Body of pancreas (tissue), 4 donors: ENCODE measurements at regions not wholly inside any gene's neighbourhood (a gene's known extent, or its start where the extent isn't known, plus 50 kb on each side); places are given as distances from the start of the nearest gene placed in this dataset.

ENCODE experiments used
- ATAC-seq: fragments of 150-250 bp; one replicate; pipeline ENCODE4 v1.9.1; 2016
- DNase-seq, 4 donors: peaks; one replicate each; pipeline ENCODE4 v3.0.0-alpha.2; 2019
- H3K27ac ChIP-seq, 4 donors: fragments of 200-600 bp; sonication (generic); 1 replicate in 3 of 4; 2 replicates in 1 of 4; pipeline versions ENCODE4 v1.5.1 to v1.6.1; 2016 to 2019; ENCODE audit warnings: mild to moderate bottlenecking in 1 of 4, mixed read lengths in 1 of 4, moderate library complexity in 1 of 4
- H3K27me3 ChIP-seq, 2 donors: fragments of 200-600 bp; sonication (generic); one replicate each; pipeline ENCODE4 v1.6.0; 2016; ENCODE audit warnings: mild to moderate bottlenecking in 1 of 2
- H3K36me3 ChIP-seq, 2 donors: fragments of 200-600 bp; sonication (generic); replicated peaks in 1 of 2; 2 replicates each; pipeline ENCODE4 v1.5.1; 2016; ENCODE audit warnings: low read depth in 2 of 2; ENCODE audit not compliant: insufficient read depth in 1 of 2
- H3K4me1 ChIP-seq: fragments of 200-600 bp; sonication (generic); one replicate; pipeline ENCODE4 v1.6.0; 2016
- H3K4me3 ChIP-seq, 2 donors: fragments of 200-600 bp; sonication (generic); 1 replicate in 1 of 2; 2 replicates in 1 of 2; pipeline ENCODE4 v1.5.1; 2016 to 2019
- H3K9me3 ChIP-seq, 3 donors: fragments of 200-600 bp; sonication (generic); 1 replicate in 2 of 3; 2 replicates in 1 of 3; pipeline ENCODE4 v1.5.1; 2016
- POLR2A ChIP-seq, 3 donors: fragments of 450-650 bp; IDR thresholded peaks; one replicate each; pipeline ENCODE4 v1.6.1; 2016; ENCODE audit warnings: antibody characterized with exemption in 3 of 3, mild to moderate bottlenecking in 2 of 3
- WGBS, 2 donors: methylation state at CpG; one replicate each; pipeline ENCODE4 v1.1.5; 2017; 5-methylcytosine and 5-hydroxymethylcytosine counted together
- intact Hi-C: fragments of 100-400 bp; cut with DNase I; formaldehyde crosslinking; loops from one replicate; pipeline ENCODE4 v1.15.1; 2023
- TF ChIP-seq, protein P1 (sequence below), 7 experiments: fragments of 450-650 bp in 4 of 7; fragments of 200-600 bp in 3 of 7; sonication (generic) in 3 of 7; IDR thresholded peaks; one replicate each; pipeline ENCODE4 v1.5.1; 2016 to 2019; ENCODE audit warnings: antibody characterized with exemption in 7 of 7

DNA sequence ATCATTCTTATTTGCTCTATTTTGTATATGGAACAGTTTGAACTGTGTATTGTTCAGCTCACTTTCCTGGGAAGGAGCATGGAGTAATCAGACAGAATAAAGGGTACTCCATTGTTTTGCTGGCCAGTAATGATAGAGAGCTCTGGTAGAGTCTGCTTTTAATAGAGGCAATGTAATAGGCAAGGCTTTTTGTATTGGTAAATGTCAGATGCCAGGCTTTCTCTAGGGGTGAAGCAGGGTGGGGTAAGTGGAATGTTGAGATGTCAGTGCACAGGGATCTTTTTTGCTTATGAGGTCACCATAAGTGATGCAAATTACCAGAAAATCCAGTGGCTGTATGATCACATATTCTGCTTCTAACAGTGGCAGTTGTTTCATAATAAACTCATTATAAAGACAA is 1088.3 kb upstream of the SORCS1 start:
- no peak for DNase-seq
- no peak for ATAC-seq
- intact Hi-C loops = no loop called here
- no peak overlapping the region for H3K27ac ChIP-seq
- H3K4me3 ChIP-seq = no peak overlapping the region
- no peaks in the 10 kb centered on the region for H3K4me1 ChIP-seq
- no peaks in the 10 kb centered on the region for H3K36me3 ChIP-seq
- no peaks in the 10 kb centered on the region for H3K27me3 ChIP-seq
- TF ChIP-seq, protein P1, sequence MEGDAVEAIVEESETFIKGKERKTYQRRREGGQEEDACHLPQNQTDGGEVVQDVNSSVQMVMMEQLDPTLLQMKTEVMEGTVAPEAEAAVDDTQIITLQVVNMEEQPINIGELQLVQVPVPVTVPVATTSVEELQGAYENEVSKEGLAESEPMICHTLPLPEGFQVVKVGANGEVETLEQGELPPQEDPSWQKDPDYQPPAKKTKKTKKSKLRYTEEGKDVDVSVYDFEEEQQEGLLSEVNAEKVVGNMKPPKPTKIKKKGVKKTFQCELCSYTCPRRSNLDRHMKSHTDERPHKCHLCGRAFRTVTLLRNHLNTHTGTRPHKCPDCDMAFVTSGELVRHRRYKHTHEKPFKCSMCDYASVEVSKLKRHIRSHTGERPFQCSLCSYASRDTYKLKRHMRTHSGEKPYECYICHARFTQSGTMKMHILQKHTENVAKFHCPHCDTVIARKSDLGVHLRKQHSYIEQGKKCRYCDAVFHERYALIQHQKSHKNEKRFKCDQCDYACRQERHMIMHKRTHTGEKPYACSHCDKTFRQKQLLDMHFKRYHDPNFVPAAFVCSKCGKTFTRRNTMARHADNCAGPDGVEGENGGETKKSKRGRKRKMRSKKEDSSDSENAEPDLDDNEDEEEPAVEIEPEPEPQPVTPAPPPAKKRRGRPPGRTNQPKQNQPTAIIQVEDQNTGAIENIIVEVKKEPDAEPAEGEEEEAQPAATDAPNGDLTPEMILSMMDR (IDR thresholded peaks at IDR 0.05) = no peak
- TF ChIP-seq POLR2A (IDR thresholded peaks at IDR 0.05) = no peak
- peaks cover 0 to 4% (median 0%) of the 10 kb centered on the region in 3 donors for H3K9me3 ChIP-seq

DNA sequence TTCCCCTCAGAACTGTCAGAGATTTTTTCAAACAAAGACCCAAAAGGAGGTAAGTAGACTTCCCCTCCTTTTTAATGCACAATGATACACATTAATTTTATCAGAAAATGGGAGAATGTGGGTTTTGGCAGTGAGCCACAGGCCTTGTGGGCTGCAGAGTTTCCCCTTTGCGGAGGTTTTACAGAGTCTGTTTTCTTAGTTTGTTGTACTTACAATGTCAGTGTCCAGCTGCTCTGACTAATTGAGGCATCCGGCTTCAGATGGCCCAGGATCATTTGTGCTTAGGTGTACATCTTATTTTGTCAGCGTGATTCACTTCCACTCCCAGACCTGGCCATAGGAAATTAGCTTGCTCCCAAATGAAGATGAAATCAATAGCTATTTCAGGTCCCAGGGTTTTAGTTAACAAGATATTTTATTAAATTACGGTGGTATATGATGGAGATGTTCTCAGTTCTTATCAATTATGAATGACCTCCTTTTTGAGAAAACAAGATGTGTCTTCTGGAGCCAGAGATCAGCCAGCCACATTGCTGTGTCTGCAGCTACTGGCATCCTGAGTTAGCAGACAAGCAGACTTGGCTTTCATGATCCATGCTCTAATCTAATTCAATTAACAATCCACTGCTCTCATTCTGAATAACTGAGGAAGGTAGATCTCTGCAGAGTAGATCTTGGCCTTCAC is 1086.6 kb upstream of the SORCS1 start:
- no peak for DNase-seq
- WGBS, 2 donors = 55 to 62% methylated on average over 4 of the region's 4 CpGs

DNA sequence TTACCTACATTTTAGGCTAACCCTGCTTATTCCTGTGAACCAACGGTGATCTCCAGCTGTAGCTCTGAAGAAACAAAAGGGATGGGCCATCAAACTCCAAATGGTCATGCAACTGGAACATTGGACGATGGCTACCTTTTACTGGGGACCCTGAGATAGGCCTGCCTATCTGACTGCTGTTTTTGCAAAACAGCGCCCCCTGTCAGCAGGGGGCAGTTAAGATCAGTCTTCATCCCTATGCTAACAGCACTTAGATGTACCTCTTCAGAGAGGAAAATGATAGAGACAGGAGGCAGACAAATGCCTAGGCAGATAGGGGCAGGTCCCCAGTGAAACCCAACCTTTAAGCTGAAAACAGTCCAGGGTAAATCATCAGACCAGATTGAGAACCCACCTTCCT is 1085.4 kb upstream of the SORCS1 start:
- intact Hi-C loops = no loop called here
- Histone ChIP-seq H3K9me3 (peaks cover 0 to 4% (median 0%) of the 10 kb centered on the region in 3 donors), H3K36me3 (no peaks in the 10 kb centered on the region), H3K4me3 (no peak overlapping the region), H3K27me3 (no peaks in the 10 kb centered on the region), H3K27ac (no peak overlapping the region), H3K4me1 (no peaks in the 10 kb centered on the region)
- TF ChIP-seq, protein P1 (IDR thresholded peaks at IDR 0.05) = no peak
- no peak for TF ChIP-seq POLR2A (IDR thresholded peaks at IDR 0.05)
- ATAC-seq = no peak
- 43 to 68% methylated on average over 3 of the region's 3 CpGs for WGBS, 2 donors
- DNase-seq = no peak

More for the DNA sequence above, 1086.6 kb upstream of the SORCS1 start:
- TF ChIP-seq, protein P1 (IDR thresholded peaks at IDR 0.05) = no peak
- TF ChIP-seq POLR2A (IDR thresholded peaks at IDR 0.05) = no peak
- intact Hi-C loops = no loop called here
- no peaks in the 10 kb centered on the region for H3K36me3 ChIP-seq
- H3K9me3 ChIP-seq = peaks cover 0 to 4% (median 0%) of the 10 kb centered on the region in 3 donors
- no peak overlapping the region for H3K27ac ChIP-seq
- H3K4me3 ChIP-seq = no peak overlapping the region
- no peaks in the 10 kb centered on the region for H3K27me3 ChIP-seq
- no peak for ATAC-seq
- H3K4me1 ChIP-seq = no peaks in the 10 kb centered on the region

DNA sequence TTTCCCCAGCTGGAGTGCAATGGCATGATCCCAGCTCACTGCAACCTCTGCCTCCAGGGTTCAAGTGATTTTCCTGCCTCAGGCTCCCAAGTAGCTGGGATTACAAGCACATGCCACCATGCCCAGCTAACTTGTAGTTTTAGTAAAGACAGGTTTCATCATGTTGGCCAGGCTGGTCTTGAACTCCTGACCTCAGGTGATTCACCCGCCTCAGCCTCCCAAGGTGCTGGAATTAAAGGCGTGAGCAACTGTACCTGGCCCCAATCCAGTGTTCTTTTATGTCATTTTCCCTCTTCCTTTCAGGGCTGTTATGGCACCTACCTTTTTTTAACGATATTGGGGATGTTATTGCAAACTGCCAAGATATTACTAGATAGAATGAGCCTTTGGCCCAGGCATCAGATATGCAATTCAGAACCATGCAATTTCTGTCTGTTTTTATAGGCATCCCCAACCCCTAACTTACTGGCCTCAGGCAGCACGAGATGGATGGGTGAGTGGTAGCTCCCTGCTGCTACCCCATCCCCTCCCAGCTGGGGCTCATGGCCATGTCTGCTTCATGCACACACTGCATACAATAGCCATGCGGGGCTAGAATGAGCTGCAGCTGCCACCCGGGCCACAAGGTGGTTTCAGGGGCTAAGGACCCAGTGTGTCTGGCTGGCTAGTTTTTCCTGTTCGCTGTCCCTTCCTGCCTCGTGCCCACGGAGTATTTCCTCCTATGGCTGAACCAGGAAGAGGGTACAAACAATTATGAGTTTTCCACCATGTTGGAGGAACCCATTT is 1080.1 kb upstream of the SORCS1 start:
- no peak for TF ChIP-seq POLR2A (IDR thresholded peaks at IDR 0.05)
- TF ChIP-seq, protein P1 (IDR thresholded peaks at IDR 0.05) = no peak
- no peak for ATAC-seq
- no peak for DNase-seq
- H3K27me3 ChIP-seq = no peaks in the 10 kb centered on the region
- 71 to 76% methylated on average over 8 to 9 of the region's 9 CpGs for WGBS, 2 donors
- H3K27ac ChIP-seq = no peak overlapping the region
- intact Hi-C loops = no loop called here
- no peak overlapping the region for H3K4me3 ChIP-seq
- H3K36me3 ChIP-seq = no peaks in the 10 kb centered on the region
- H3K4me1 ChIP-seq = no peaks in the 10 kb centered on the region
- peaks cover 0 to 8% (median 0%) of the 10 kb centered on the region in 3 donors for H3K9me3 ChIP-seq
